Mucosa of descending colon (tissue), 3 donors: ENCODE measurements at regions not wholly inside any gene's neighbourhood (a gene's known extent, or its start where the extent isn't known, plus 50 kb on each side); places are given as distances from the start of the nearest gene placed in this dataset.

Source experiments
- ATAC-seq: fragments of 200-7000 bp; cut with Tn5 transposase; one replicate; pipeline ENCODE4 v1.9.1; 2020; ENCODE audit warnings: mild to moderate bottlenecking, moderate library complexity
- DNase-seq, 3 donors: peaks; one replicate each; pipeline ENCODE4 v3.0.0-alpha.2; 2020
- H3K36me3 ChIP-seq: fragments of 200-600 bp; one replicate; pipeline ENCODE4 v1.8.0; 2021; ENCODE audit warnings: low read depth, mild to moderate bottlenecking
- H3K4me1 ChIP-seq: fragments of 200-600 bp; one replicate; pipeline ENCODE4 v1.8.0; 2021; ENCODE audit warnings: low read depth, mild to moderate bottlenecking
- H3K4me3 ChIP-seq: fragments of 200-600 bp; one replicate; pipeline ENCODE4 v1.8.0; 2021; ENCODE audit warnings: mild to moderate bottlenecking
- H3K9me3 ChIP-seq: fragments of 200-600 bp; one replicate; pipeline ENCODE4 v1.8.0; 2021; ENCODE audit warnings: mild to moderate bottlenecking
- intact Hi-C, 2 donors: fragments of 100-400 bp; cut with DNase I in 1 of 2; cut with micrococcal nuclease in 1 of 2; formaldehyde crosslinking; loops; one replicate each; pipeline versions ENCODE4 v1.11.0 to v1.11.1; 2022; cut with DNase I, micrococcal nuclease
- TF ChIP-seq, protein P1 (sequence below): fragments of 200-600 bp; IDR thresholded peaks from one replicate; pipeline ENCODE4 v1.8.0; 2022; ENCODE audit warnings: antibody characterized with exemption, mild to moderate bottlenecking
- donor health status: DM: no; HTN: no; CAD: no; lungs with moderate emphysema.
- donor health status: DM: no; HTN: no; CAD: no.
- donor health status: DM: no; HTN: yes; CAD: no.

- Histone ChIP-seq H3K36me3 (no peaks in the 10 kb centered on the region), H3K4me3 (no peak overlapping the region), H3K9me3 (peaks cover 2% of the 10 kb centered on the region), H3K4me1 (peaks cover 4% of the 10 kb centered on the region)
- intact Hi-C loops, result no loop called here
- TF ChIP-seq, protein P1, sequence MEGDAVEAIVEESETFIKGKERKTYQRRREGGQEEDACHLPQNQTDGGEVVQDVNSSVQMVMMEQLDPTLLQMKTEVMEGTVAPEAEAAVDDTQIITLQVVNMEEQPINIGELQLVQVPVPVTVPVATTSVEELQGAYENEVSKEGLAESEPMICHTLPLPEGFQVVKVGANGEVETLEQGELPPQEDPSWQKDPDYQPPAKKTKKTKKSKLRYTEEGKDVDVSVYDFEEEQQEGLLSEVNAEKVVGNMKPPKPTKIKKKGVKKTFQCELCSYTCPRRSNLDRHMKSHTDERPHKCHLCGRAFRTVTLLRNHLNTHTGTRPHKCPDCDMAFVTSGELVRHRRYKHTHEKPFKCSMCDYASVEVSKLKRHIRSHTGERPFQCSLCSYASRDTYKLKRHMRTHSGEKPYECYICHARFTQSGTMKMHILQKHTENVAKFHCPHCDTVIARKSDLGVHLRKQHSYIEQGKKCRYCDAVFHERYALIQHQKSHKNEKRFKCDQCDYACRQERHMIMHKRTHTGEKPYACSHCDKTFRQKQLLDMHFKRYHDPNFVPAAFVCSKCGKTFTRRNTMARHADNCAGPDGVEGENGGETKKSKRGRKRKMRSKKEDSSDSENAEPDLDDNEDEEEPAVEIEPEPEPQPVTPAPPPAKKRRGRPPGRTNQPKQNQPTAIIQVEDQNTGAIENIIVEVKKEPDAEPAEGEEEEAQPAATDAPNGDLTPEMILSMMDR, result no peak
- peak in 2 of 3 donors; percentile 11 to 56 for DNase-seq
- peak; percentile 83 for ATAC-seq
Observed at GRCh38 chr10:120996456-120997034, 145.4 kb downstream of the WDR11 start.

DNA sequence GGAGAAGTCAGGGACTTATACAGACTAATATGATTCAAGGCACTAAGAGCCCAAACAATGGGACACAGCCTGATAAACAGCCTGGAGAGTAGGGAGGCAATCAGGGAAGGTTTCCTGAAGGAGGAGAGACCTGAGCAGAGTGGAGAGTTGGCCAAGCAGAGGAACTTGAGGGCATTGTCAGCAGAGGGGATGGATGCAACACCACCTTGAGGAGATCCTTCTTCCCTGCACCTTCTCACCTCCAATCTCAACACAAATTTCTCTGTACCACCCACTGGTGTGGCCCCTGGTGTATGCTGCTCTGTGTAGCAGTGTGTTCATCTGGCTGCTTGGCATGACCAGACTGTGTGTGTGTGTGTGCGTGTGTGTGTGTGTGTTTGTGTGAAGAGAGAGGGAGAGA is 146.2 kb downstream of the WDR11 start:
- DNase-seq, result no peak
- Histone ChIP-seq H3K36me3 (no peaks in the 10 kb centered on the region), H3K4me1 (peaks cover 8% of the 10 kb centered on the region), H3K9me3 (peaks cover 2% of the 10 kb centered on the region), H3K4me3 (no peak overlapping the region)
- peak; percentile 14 for ATAC-seq
- TF ChIP-seq, protein P1, result no peak
- intact Hi-C loops, result no loop called here

DNA sequence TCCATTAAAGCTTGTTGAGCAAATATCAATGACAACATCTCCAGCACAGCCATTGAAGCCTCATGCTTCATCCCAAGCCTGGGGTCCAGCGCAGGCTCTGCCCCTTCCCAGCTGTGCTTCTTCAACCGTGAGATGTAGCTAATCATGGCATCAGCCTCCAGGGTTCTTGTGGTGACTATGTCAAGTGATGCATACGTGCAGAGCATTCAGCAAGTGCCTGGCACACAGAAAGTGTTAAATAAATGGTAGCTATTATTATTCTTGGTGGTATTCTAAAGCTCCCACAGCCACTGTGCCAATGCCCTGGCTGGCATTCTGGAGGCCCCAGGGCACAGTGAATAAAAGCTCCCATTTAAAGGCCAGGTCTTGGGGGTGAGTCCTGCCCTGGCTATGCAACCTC is 146.6 kb downstream of the WDR11 start:
- H3K4me3 ChIP-seq, result no peak overlapping the region
- ATAC-seq, result no peak
- intact Hi-C loops, result no loop called here
- no peaks in the 10 kb centered on the region for H3K36me3 ChIP-seq
- TF ChIP-seq, protein P1, result no peak
- H3K9me3 ChIP-seq, result peaks cover 2% of the 10 kb centered on the region
- DNase-seq, result no peak
- H3K4me1 ChIP-seq, result peaks cover 9% of the 10 kb centered on the region

DNA sequence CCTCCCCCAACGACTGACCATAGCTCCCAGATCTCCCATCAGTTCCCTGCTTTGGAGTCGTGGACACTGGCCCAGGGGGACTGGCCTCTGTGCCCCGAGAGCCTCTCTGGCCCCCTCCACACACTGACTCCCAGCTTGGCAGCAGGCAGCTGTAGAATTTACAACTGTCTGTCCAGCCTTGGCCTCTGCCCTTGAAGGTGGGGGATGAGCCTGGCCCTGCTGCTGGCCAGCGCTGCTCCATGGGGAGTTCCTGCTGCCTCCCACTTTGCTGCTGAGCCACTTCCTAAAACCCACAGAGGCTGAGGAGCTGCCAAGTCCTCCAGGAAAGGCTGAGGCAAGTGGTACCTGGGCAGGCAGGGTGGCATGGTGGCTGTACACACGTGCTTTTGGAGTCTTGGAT is 147.1 kb downstream of the WDR11 start:
- ATAC-seq, result no peak

DNA sequence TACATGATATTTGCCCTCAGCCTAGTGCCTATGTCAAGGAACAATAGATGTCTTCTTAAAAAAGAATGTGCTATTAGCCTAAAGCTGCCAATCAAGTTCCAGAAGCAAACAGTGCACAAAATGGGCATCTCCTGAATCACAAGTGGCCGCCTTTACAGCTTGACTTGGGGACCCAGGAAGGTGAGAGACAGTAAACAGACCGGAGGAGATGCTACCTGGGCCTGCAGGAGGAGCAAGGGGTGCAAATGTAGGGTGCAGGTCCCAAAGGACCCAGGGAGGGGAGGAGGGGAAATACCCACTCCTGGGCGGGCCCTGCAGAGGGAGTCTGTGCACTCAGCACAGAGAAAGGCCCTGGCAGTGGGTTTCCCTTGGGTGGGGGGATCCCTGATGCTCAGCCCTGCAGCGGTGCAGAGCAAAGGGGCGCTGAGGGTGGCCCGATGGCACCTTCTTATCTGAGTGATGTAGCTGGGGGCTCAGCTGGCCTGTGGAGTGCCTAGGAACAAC is 147.7 kb downstream of the WDR11 start:
- ATAC-seq, result no peak
- Histone ChIP-seq H3K36me3 (no peaks in the 10 kb centered on the region), H3K4me1 (peaks cover 9% of the 10 kb centered on the region), H3K9me3 (no peaks in the 10 kb centered on the region), H3K4me3 (no peak overlapping the region)
- TF ChIP-seq, protein P1, result no peak
- intact Hi-C loops, result no loop called here
- DNase-seq, result no peak

More for the DNA sequence above, 147.1 kb downstream of the WDR11 start:
- DNase-seq, result no peak
- Histone ChIP-seq H3K9me3 (peaks cover 2% of the 10 kb centered on the region), H3K4me1 (peaks cover 9% of the 10 kb centered on the region), H3K36me3 (no peaks in the 10 kb centered on the region), H3K4me3 (no peak overlapping the region)
- TF ChIP-seq, protein P1, result no peak
- intact Hi-C loops, result no loop called here
